ENCODE measurements at regions not wholly inside any gene's neighbourhood (a gene's known extent, or its start where the extent isn't known, plus 50 kb on each side); places are given as distances from the start of the nearest gene placed in this dataset.
"Not testable (repeated sequence)": the region's sequence is repeated elsewhere in the genome, so short reads cannot be mapped to it uniquely, and the experiment has no call there.

DNA sequence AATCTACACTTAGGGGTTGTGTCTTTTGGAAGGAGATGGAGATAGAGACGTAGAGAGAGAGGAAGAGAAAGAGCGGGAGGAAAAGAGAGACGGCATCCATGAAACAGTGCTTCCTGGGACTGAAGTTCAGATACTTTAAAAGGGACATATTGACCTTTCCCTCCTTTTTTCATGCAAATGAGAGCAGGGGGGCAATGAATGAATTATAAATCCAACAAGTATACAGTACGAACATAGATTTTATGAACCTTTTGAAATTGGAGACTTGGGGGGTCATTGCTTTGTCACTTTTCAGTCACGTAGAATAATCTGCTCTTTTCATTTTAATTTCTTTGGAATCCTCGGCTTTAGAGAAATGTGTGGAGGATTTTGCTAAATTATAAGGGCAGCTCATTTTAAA is 364.2 kb downstream of the MAT2B start:
- TF ChIP-seq, protein P1, sequence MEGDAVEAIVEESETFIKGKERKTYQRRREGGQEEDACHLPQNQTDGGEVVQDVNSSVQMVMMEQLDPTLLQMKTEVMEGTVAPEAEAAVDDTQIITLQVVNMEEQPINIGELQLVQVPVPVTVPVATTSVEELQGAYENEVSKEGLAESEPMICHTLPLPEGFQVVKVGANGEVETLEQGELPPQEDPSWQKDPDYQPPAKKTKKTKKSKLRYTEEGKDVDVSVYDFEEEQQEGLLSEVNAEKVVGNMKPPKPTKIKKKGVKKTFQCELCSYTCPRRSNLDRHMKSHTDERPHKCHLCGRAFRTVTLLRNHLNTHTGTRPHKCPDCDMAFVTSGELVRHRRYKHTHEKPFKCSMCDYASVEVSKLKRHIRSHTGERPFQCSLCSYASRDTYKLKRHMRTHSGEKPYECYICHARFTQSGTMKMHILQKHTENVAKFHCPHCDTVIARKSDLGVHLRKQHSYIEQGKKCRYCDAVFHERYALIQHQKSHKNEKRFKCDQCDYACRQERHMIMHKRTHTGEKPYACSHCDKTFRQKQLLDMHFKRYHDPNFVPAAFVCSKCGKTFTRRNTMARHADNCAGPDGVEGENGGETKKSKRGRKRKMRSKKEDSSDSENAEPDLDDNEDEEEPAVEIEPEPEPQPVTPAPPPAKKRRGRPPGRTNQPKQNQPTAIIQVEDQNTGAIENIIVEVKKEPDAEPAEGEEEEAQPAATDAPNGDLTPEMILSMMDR (IDR thresholded peaks at IDR 0.05; ENCODE audit: low read depth, low read length, missing control alignments): no peak
- no peak for DNase-seq (ENCODE audit: extremely low read depth, low read depth)
- H3K4me3 ChIP-seq (replicated peaks; ENCODE audit: low read depth, low read length): no peak overlapping the region

DNA sequence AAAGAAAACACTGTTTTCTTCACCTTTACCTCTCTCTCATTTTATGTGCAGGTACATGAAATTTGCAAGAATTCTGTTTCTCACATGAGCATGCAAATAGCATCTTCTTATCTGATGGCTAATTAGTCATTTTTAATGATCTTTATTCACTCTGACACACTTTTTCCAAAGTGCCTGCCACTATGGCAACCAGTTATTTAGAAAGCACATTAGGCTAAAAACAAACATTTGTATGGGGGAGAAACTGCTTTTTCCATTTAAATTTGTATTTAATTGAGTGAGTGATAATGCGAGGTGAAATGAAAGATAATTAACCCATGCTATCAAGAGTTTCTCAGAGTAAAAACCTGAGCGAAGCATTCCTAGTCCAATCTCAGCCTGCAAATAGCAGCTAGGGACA is 365.0 kb downstream of the MAT2B start:
- no peak overlapping the region for H3K4me3 ChIP-seq (replicated peaks; ENCODE audit: low read depth, low read length)
- no peak for DNase-seq (ENCODE audit: extremely low read depth, low read depth)
- TF ChIP-seq, protein P1 (IDR thresholded peaks at IDR 0.05; ENCODE audit: low read depth, low read length, missing control alignments): no peak

DNA sequence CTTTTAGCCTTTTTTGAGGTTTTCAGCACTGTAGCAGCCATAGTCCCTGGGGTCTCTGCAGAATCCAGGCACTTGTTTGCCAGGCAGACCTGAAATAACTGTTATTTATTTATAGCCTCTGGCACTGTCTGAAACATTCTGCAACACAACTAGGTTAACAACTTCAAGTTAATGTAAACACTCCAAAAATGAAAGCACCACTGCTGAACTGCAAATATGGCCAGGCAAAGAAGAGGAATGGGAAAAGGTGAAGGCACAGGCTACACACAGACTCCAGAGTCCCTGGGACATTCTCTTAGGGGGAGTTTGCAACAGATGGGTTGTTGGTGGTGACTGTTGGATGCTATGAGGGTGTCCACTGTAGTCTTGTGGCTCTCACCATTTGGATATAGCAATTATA is 369.0 kb downstream of the MAT2B start:
- no peak for DNase-seq (ENCODE audit: extremely low read depth, low read depth)
- no peak overlapping the region for H3K4me3 ChIP-seq (replicated peaks; ENCODE audit: low read depth, low read length)
- TF ChIP-seq, protein P1 (IDR thresholded peaks at IDR 0.05; ENCODE audit: low read depth, low read length, missing control alignments): no peak

DNA sequence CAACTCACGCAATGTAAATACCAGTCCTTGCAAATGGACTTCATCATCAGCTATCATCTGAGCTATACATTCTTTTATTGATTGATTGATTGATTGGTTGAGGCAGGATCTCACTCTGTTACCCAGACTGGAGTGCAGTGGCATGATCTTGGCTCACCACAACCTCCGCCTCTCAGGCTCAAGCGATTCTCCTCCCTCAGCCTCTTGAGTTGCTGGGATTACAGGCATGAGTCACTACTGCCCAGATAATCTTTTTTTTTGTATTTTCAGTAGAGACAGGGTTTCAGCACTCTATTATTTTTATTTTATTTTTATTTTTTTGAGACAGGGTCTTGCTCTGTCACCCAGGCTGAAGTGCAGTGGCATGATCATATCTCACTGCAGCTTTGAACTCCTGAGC is 369.5 kb downstream of the MAT2B start:
- H3K4me3 ChIP-seq (replicated peaks; ENCODE audit: low read depth, low read length); DNase-seq (ENCODE audit: extremely low read depth, low read depth): not testable (repeated sequence)

DNA sequence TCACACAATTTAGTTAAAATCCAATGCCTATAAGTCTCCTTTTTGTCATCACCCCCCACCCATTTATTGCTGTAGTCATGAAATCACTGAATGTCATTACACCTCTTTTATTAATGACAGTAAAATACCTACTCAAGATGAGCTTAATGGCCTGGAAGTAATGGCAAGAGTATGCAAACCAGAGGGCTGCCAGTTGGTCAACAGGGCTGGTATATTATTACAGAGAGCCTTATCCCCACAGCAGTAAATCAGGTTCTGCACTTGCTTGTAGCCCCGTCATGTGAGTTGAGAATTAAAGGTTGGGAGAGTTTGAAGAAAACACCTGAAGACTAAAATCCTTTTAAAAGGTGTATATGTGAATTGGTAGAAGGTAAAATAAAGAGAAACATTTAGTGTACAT is 372.4 kb downstream of the MAT2B start:
- DNase-seq (ENCODE audit: extremely low read depth, low read depth): no peak
- H3K4me3 ChIP-seq (replicated peaks; ENCODE audit: low read depth, low read length): no peak overlapping the region
- TF ChIP-seq, protein P1 (IDR thresholded peaks at IDR 0.05; ENCODE audit: low read depth, low read length, missing control alignments): no peak

DNA sequence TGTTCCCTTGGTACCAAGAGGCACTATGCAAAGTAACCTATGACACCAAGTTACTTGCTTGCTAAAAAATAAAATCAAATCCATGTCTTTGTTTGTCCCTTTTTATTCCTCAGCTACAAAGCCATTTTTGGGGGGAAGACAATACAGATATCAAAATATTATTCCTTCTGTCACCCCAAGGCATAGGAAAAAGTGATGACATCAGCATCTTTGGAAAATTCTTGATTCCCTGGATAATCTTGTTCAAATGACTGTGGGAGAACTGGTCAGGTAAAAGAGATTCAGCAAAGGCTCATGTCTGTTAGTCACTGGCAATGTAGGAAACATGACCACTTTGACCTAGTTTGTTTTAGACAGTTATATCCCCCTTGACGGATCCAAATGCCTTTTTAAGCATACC is 373.1 kb downstream of the MAT2B start:
- no peak for DNase-seq (ENCODE audit: extremely low read depth, low read depth)
- TF ChIP-seq, protein P1 (IDR thresholded peaks at IDR 0.05; ENCODE audit: low read depth, low read length, missing control alignments): no peak
- no peak overlapping the region for H3K4me3 ChIP-seq (replicated peaks; ENCODE audit: low read depth, low read length)

DNA sequence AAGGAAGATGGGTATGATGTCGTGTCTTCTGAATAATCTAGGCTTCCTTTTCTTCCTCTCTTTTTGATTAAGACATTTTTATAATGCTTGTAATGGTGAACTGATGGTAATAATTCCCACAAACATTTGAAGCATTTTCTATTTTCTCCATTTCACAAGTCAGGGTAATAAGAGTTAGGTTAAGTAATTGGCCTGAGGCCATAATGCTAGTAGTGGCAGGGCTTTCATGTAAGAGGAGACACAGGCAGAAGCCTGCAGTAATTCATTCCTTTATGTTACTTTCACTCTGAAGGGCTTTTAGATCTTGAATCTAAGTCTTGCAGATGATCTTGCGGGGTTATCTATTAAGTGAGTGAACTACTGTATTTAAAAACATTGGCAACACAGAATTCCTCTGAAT is 374.9 kb downstream of the MAT2B start:
- TF ChIP-seq, protein P1 (IDR thresholded peaks at IDR 0.05; ENCODE audit: low read depth, low read length, missing control alignments): no peak
- DNase-seq (ENCODE audit: extremely low read depth, low read depth): no peak
- H3K4me3 ChIP-seq (replicated peaks; ENCODE audit: low read depth, low read length): no peak overlapping the region
